ENCODE measurements at regions not wholly inside any gene's neighbourhood (a gene's known extent, or its start where the extent isn't known, plus 50 kb on each side); places are given as distances from the start of the nearest gene placed in this dataset.
A peak's percentile ranks its signal among the peaks of the same experiment; 100 is the strongest.

DNA sequence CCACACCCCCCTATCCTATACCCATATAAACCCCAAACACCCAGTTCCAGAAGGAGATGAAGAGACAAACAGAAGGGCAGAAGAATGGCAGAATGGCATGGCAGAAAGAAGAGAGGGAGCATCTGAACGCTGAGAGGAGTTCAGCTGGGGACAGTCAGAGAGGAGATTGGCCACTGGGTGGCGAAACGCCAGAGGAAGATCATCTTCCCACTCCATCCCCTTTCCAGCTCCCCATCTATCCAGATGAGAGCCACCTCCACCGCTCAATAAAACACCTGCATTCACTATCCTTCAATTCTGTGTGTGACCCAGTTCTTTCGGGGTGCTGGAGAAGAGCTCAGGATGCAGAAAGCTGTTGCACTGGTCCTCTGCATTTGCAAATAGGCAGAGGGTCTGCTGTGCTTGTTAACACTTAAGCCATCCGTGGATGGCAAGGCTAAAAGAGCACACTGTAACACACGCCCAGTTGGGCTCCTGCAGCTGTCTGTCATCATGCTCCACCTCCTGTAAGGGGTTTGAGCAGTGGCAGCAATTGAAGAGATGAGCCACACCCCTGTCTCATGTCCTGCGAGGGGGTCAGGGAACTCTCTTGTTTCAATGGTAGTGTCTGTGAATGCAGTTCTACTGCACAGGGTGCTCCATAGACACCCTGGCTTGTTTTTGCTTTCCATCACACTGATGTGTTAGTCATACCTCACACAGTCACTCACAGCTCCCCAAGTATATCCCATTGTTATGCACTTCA lies 1034.8 kb upstream of the RBFOX1 start:
- TF ChIP-seq CTCF (conservative IDR thresholded peaks at IDR 0.05; ENCODE audit: low read depth in 2 of 2) = peak; percentile 27 to 35; a peak in 2 of 4 replicates
- no peak for TF ChIP-seq EZH2 (IDR thresholded peaks at IDR 0.05; ENCODE audit: low read depth, unreplicated experiment)
- TF ChIP-seq POLR2AphosphoS5 (IDR thresholded peaks at IDR 0.05; ENCODE audit: low read depth) = no peak
